ENCODE measurements at regions not wholly inside any gene's neighbourhood (a gene's known extent, or its start where the extent isn't known, plus 50 kb on each side); places are given as distances from the start of the nearest gene placed in this dataset.

GRCh38 chr17:69717819-69718218 is 303.3 kb downstream of the MAP2K6 start:
- no peaks in the 10 kb centered on the region for H3K9me3 ChIP-seq (replicated peaks; ENCODE audit: control insufficient read depth, insufficient read depth, low read depth, low read length)
- no TSS peak for BruUV-seq (replicated peaks)
- in situ Hi-C loops (cut with MboI): no loop called here
- no peak overlapping the region for H3K9ac ChIP-seq (ENCODE audit: insufficient read depth in 1 of 2, low read depth in 2 of 2, low read length in 2 of 2)
- FAIRE-seq (no peak), DNase-seq (ENCODE audit: extremely low read depth in 1 of 4, low spot score in 3 of 4) (no peak), ATAC-seq (no peak)
- no peaks in the 10 kb centered on the region for H3K4me1 ChIP-seq (replicated peaks in 1 of 2; ENCODE audit: control insufficient read depth in 2 of 2, insufficient read depth in 2 of 2, low read length in 2 of 2)
- no peak overlapping the region for H2AFZ ChIP-seq (ENCODE audit: low read depth, low read length)
- no peaks in the 10 kb centered on the region for H3K36me3 ChIP-seq (ENCODE audit: control insufficient read depth, insufficient read depth, low read length)
- no peak overlapping the region for H3K4me3 ChIP-seq
- no peaks in the 10 kb centered on the region for H3K79me2 ChIP-seq (ENCODE audit: control insufficient read depth, insufficient read depth, low read length)
- ChIA-PET POLR2A (no interaction called here), CTCF (ENCODE audit: low intra/inter-chr PET ratio) (no interaction called here)
- H3K27ac ChIP-seq (ENCODE audit: extremely low read depth, low read depth, low read length): no peak overlapping the region
- no peaks in the 10 kb centered on the region for H3K9me1 ChIP-seq (ENCODE audit: control insufficient read depth, insufficient read depth, low read length)
- TF ChIP-seq CTCFL (IDR thresholded peaks at IDR 0.05; ENCODE audit: borderline replicate concordance, insufficient read depth, low read depth, low read length, poor library complexity, severe bottlenecking): no peak
- no peak for TF ChIP-seq HDAC1 (IDR thresholded peaks at IDR 0.05)
- TF ChIP-seq MAFF (IDR thresholded peaks at IDR 0.05; ENCODE audit: low read length): no peak
- TF ChIP-seq KAT7 (CRISPR knock-in tag; IDR thresholded peaks at IDR 0.05; ENCODE audit: borderline replicate concordance): no peak
- TF ChIP-seq ZNF232 (CRISPR knock-in tag; IDR thresholded peaks at IDR 0.05): no peak
- no peak for TF ChIP-seq TCFL5 (CRISPR knock-in tag; conservative IDR thresholded peaks at IDR 0.05)
- no peak for TF ChIP-seq ELF2 (CRISPR knock-in tag; IDR thresholded peaks at IDR 0.05)
- no peak for TF ChIP-seq ZNF318 (IDR thresholded peaks at IDR 0.05; ENCODE audit: borderline replicate concordance in 1 of 2, low read depth in 1 of 2)
- TF ChIP-seq ZBTB7A (IDR thresholded peaks at IDR 0.05; ENCODE audit: borderline replicate concordance, control insufficient read depth, low read depth, low read length): no peak
- TF ChIP-seq PHF20 (IDR thresholded peaks at IDR 0.05; ENCODE audit: partially characterized antibody): no peak
- TF ChIP-seq NKRF (IDR thresholded peaks at IDR 0.05; ENCODE audit: borderline replicate concordance): no peak
- WGBS (ENCODE audit: insufficient coverage, low coverage, missing lambda C conversion rate): 5% methylated on average over 4 of the region's 4 CpGs
- H3K27me3 ChIP-seq (ENCODE audit: control insufficient read depth in 2 of 2, insufficient read depth in 2 of 2, low read length in 2 of 2): no peaks in the 10 kb centered on the region
- intact Hi-C loops (cut with micrococcal nuclease): no loop called here
- H3K4me2 ChIP-seq (ENCODE audit: insufficient read depth, low read length): no peak overlapping the region
- H4K20me1 ChIP-seq (replicated peaks; ENCODE audit: control insufficient read depth, insufficient read depth, low read length): no peaks in the 10 kb centered on the region

All from K562 (cell line).